ENCODE measurements at regions not wholly inside any gene's neighbourhood (a gene's known extent, or its start where the extent isn't known, plus 50 kb on each side); places are given as distances from the start of the nearest gene placed in this dataset.

GRCh38 chr2:124985270-124985669 lies 960.2 kb downstream of the CNTNAP5 start:
- TF ChIP-seq CTCF (IDR thresholded peaks at IDR 0.05) (no peak), EZH2 (IDR thresholded peaks at IDR 0.05; ENCODE audit: borderline replicate concordance, insufficient read depth, low read depth, low read length, poor library complexity, severe bottlenecking) (no peak)
